ENCODE measurements at regions not wholly inside any gene's neighbourhood (a gene's known extent, or its start where the extent isn't known, plus 50 kb on each side); places are given as distances from the start of the nearest gene placed in this dataset.

DNA sequence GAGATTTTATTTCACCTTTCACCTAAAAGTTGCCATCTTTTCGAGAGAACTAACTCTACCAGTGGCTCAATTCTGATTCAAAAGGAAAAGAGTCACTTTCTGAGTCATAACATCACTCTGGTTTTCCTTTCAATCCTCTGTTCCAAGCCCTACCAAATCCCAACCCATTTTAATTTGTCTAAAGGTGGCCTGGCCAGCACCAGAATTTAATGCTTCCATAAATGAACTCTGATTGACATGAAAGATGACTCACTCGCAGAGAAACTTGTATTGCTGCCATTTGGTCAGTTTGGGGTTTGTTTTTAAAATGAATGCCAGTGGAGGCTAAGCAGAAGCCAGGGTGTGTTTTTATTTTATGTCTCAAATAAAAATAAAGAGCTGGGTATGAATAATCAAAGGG lies 117.4 kb upstream of the SOX5 start:
- TF ChIP-seq EZH2phosphoT487 (IDR thresholded peaks at IDR 0.05; ENCODE audit: low read depth): no peak
- TF ChIP-seq, protein P1, sequence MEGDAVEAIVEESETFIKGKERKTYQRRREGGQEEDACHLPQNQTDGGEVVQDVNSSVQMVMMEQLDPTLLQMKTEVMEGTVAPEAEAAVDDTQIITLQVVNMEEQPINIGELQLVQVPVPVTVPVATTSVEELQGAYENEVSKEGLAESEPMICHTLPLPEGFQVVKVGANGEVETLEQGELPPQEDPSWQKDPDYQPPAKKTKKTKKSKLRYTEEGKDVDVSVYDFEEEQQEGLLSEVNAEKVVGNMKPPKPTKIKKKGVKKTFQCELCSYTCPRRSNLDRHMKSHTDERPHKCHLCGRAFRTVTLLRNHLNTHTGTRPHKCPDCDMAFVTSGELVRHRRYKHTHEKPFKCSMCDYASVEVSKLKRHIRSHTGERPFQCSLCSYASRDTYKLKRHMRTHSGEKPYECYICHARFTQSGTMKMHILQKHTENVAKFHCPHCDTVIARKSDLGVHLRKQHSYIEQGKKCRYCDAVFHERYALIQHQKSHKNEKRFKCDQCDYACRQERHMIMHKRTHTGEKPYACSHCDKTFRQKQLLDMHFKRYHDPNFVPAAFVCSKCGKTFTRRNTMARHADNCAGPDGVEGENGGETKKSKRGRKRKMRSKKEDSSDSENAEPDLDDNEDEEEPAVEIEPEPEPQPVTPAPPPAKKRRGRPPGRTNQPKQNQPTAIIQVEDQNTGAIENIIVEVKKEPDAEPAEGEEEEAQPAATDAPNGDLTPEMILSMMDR (IDR thresholded peaks at IDR 0.05; ENCODE audit: low read depth, low read length): no peak

All from OCI-LY3 (cell line).